ENCODE measurements at regions not wholly inside any gene's neighbourhood (a gene's known extent, or its start where the extent isn't known, plus 50 kb on each side); places are given as distances from the start of the nearest gene placed in this dataset.

GRCh38 chr6:11367638-11368199, 135.3 kb upstream of the NEDD9 start:
- POLR2A ChIA-PET = no interaction called here
- DNase-seq = no peak
- Histone ChIP-seq H3K4me1 (ENCODE audit: control insufficient read depth in 1 of 2, insufficient read depth in 2 of 2, low read depth in 1 of 2, low read length in 1 of 2) (peaks cover 4 to 9% of the 10 kb centered on the region in 2 experiments; a peak in 3 of 4 replicates), H3K27me3 (ENCODE audit: insufficient read depth) (no peaks in the 10 kb centered on the region), H3K27ac (ENCODE audit: low read depth in 2 of 2, low read length in 1 of 2) (peak overlapping the region in 1 of 2 experiments; percentile 49; a peak in 2 of 4 replicates), H3K9me2 (no peaks in the 10 kb centered on the region), H3K9ac (no peak overlapping the region), H3K36me3 (replicated peaks in 1 of 2; ENCODE audit: control insufficient read depth in 1 of 2, insufficient read depth in 2 of 2, low read length in 1 of 2) (no peaks in the 10 kb centered on the region), H4K20me1 (ENCODE audit: insufficient read depth) (no peaks in the 10 kb centered on the region), H3K79me2 (ENCODE audit: insufficient read depth) (no peaks in the 10 kb centered on the region), H3K9me3 (no peaks in the 10 kb centered on the region), H3F3A (replicated peaks; ENCODE audit: insufficient read depth) (no peaks in the 10 kb centered on the region), H2AFZ (ENCODE audit: low read depth) (peak overlapping the region; percentile 50; the same call in 1 of the 2 replicates), H3K4me3 (ENCODE audit: low read depth in 2 of 2, low read length in 1 of 2) (no peak overlapping the region), H3K4me2 (no peak overlapping the region; the same call in 1 of the 2 replicates)
- WGBS (ENCODE audit: low lambda C conversion rate) = 88% methylated on average over 3 of the region's 6 CpGs
- no peak for TF ChIP-seq FOXM1 (IDR thresholded peaks at IDR 0.05; ENCODE audit: low read depth)
- TF ChIP-seq FOXJ3 (CRISPR knock-in tag; IDR thresholded peaks at IDR 0.05) = no peak
- no peak for TF ChIP-seq FOSL2 (IDR thresholded peaks at IDR 0.05; ENCODE audit: borderline replicate concordance, low read depth)
- no peak for TF ChIP-seq USF2 (IDR thresholded peaks at IDR 0.05; ENCODE audit: borderline replicate concordance, low read depth, low read length)
- TF ChIP-seq MEF2A (IDR thresholded peaks at IDR 0.05; ENCODE audit: borderline replicate concordance, low read depth) = no peak
- CTCF ChIA-PET = interaction anchor here (1.1 kb wide), 1 partner anchor 13 kb away, joined by 3 read pairs; no protein-coding TSS in a partner anchor

GRCh38 chr6:11366934-11367637, 134.6 kb upstream of the NEDD9 start:
- Histone ChIP-seq H3K4me1 (ENCODE audit: control insufficient read depth in 1 of 2, insufficient read depth in 2 of 2, low read depth in 1 of 2, low read length in 1 of 2) (peaks cover 4 to 9% of the 10 kb centered on the region in 2 experiments; a peak in 3 of 4 replicates), H3K9ac (no peak overlapping the region), H3K27ac (ENCODE audit: low read depth in 2 of 2, low read length in 1 of 2) (peak overlapping the region in 1 of 2 experiments; percentile 49; a peak in 2 of 4 replicates), H3K4me3 (ENCODE audit: low read depth in 2 of 2, low read length in 1 of 2) (no peak overlapping the region), H4K20me1 (ENCODE audit: insufficient read depth) (no peaks in the 10 kb centered on the region), H3K27me3 (ENCODE audit: insufficient read depth) (no peaks in the 10 kb centered on the region), H3K9me3 (no peaks in the 10 kb centered on the region), H3F3A (replicated peaks; ENCODE audit: insufficient read depth) (no peaks in the 10 kb centered on the region), H3K9me2 (no peaks in the 10 kb centered on the region), H3K79me2 (ENCODE audit: insufficient read depth) (no peaks in the 10 kb centered on the region), H3K36me3 (replicated peaks in 1 of 2; ENCODE audit: control insufficient read depth in 1 of 2, insufficient read depth in 2 of 2, low read length in 1 of 2) (no peaks in the 10 kb centered on the region), H3K4me2 (no peak overlapping the region; the same call in 1 of the 2 replicates), H2AFZ (ENCODE audit: low read depth) (peak overlapping the region; percentile 50; the same call in 1 of the 2 replicates)
- ChIA-PET CTCF (interaction anchor here (1.1 kb wide), 1 partner anchor 14 kb away, joined by 3 read pairs; no protein-coding TSS in a partner anchor), POLR2A (no interaction called here)
- DNase-seq = no peak
- TF ChIP-seq ZBTB33 (IDR thresholded peaks at IDR 0.05; ENCODE audit: borderline replicate concordance, low read depth) (no peak), NFIC (IDR thresholded peaks at IDR 0.05; ENCODE audit: borderline replicate concordance) (no peak), SIN3A (IDR thresholded peaks at IDR 0.05; ENCODE audit: borderline replicate concordance, low read depth, low read length) (no peak), RFX5 (IDR thresholded peaks at IDR 0.05; ENCODE audit: low read length) (no peak), TCF12 (IDR thresholded peaks at IDR 0.05) (no peak), EP300 (IDR thresholded peaks at IDR 0.05; ENCODE audit: borderline replicate concordance in 1 of 2, low read depth in 1 of 2, low read length in 1 of 2) (no peak), ELF1 (IDR thresholded peaks at IDR 0.05) (no peak), GABPA (IDR thresholded peaks at IDR 0.05; ENCODE audit: low read depth) (no peak), FOXJ3 (CRISPR knock-in tag; IDR thresholded peaks at IDR 0.05) (no peak), CHD2 (IDR thresholded peaks at IDR 0.05; ENCODE audit: low read length, partially characterized antibody) (no peak), REST (IDR thresholded peaks at IDR 0.05; ENCODE audit: low read depth, low read length) (no peak), USF2 (IDR thresholded peaks at IDR 0.05; ENCODE audit: borderline replicate concordance, low read depth, low read length) (no peak), NRF1 (IDR thresholded peaks at IDR 0.05; ENCODE audit: low read depth, low read length) (no peak)
- 41% methylated on average over 4 of the region's 4 CpGs for WGBS (ENCODE audit: low lambda C conversion rate)
